DOHH2 (cell line): ENCODE measurements at regions not wholly inside any gene's neighbourhood (a gene's known extent, or its start where the extent isn't known, plus 50 kb on each side); places are given as distances from the start of the nearest gene placed in this dataset.

Experiments used
- EZH2phosphoT487 ChIP-seq: fragments of 200-600 bp; sonication (generic); IDR thresholded peaks from 2 replicates; pipeline ENCODE4 v1.6.1; 2017; ENCODE audit warnings: borderline replicate concordance, mild to moderate bottlenecking, antibody characterized with exemption, low read length, moderate library complexity, mixed read lengths
- TF ChIP-seq, protein P1 (sequence below): fragments of 200-600 bp; sonication (generic); IDR thresholded peaks from one replicate; pipeline ENCODE4 v1.5.1; 2014; ENCODE audit warnings: antibody characterized with exemption, mild to moderate bottlenecking, low read depth, low read length; ENCODE audit not compliant: poor library complexity, severe bottlenecking

DNA sequence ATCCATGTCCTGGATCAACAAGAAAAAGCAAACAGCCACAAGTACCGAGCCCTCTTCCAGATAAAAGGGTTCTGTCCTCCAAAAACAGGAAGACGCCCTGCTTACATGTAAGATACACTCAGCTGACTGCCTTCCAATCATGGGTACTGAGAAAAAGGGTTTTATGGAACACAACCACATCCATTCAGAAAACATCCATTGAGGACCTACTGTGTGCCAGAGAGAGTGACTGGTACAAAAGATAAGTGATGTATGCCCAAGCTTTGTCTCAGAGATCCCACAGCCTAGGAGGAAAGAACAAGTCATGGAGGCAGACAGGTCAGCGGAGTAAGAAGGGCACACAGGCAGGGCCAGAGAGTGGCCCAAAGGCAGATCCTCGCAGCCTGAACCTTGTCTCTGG lies 94.8 kb upstream of the SSTR4 start:
- TF ChIP-seq, protein P1, sequence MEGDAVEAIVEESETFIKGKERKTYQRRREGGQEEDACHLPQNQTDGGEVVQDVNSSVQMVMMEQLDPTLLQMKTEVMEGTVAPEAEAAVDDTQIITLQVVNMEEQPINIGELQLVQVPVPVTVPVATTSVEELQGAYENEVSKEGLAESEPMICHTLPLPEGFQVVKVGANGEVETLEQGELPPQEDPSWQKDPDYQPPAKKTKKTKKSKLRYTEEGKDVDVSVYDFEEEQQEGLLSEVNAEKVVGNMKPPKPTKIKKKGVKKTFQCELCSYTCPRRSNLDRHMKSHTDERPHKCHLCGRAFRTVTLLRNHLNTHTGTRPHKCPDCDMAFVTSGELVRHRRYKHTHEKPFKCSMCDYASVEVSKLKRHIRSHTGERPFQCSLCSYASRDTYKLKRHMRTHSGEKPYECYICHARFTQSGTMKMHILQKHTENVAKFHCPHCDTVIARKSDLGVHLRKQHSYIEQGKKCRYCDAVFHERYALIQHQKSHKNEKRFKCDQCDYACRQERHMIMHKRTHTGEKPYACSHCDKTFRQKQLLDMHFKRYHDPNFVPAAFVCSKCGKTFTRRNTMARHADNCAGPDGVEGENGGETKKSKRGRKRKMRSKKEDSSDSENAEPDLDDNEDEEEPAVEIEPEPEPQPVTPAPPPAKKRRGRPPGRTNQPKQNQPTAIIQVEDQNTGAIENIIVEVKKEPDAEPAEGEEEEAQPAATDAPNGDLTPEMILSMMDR, result no peak
- no peak for TF ChIP-seq EZH2phosphoT487
